HEK293 (cell line): ENCODE measurements at regions not wholly inside any gene's neighbourhood (a gene's known extent, or its start where the extent isn't known, plus 50 kb on each side); places are given as distances from the start of the nearest gene placed in this dataset.

Experiments
- CTCF ChIP-seq: fragments of 450-650 bp; formaldehyde crosslinking; IDR thresholded peaks from 2 replicates; pipeline ENCODE4 v1.5.1; 2016; ENCODE audit warnings: missing biosample characterization, missing genetic modification characterization
- PRDM6 ChIP-seq: fragments of 450-650 bp; formaldehyde crosslinking; IDR thresholded peaks from 2 replicates; pipeline ENCODE4 v1.5.1; 2017; ENCODE audit warnings: missing biosample characterization, missing genetic modification characterization
- REST ChIP-seq: fragments of 450-650 bp; formaldehyde crosslinking; IDR thresholded peaks from 2 replicates; pipeline ENCODE4 v1.5.1; 2016; ENCODE audit warnings: missing biosample characterization, missing genetic modification characterization
- ZBTB11 ChIP-seq: fragments of 450-650 bp; formaldehyde crosslinking; conservative IDR thresholded peaks from 2 replicates; pipeline ENCODE4 v1.5.1; 2016; ENCODE audit warnings: low read depth, missing biosample characterization, missing genetic modification characterization
- ZBTB7A ChIP-seq: fragments of 450-650 bp; formaldehyde crosslinking; IDR thresholded peaks from 2 replicates; pipeline ENCODE4 v1.5.1; 2016; ENCODE audit warnings: low read depth, missing biosample characterization, missing genetic modification characterization
- ZFP3 ChIP-seq: fragments of 450-650 bp; formaldehyde crosslinking; IDR thresholded peaks from 2 replicates; pipeline ENCODE4 v1.5.1; 2016; ENCODE audit warnings: low read depth, missing biosample characterization, missing genetic modification characterization
- ZNF10 ChIP-seq: fragments of 450-650 bp; formaldehyde crosslinking; IDR thresholded peaks from 2 replicates; pipeline ENCODE4 v1.5.1; 2017; ENCODE audit warnings: missing biosample characterization, missing genetic modification characterization
- ZNF416 ChIP-seq: fragments of 450-650 bp; formaldehyde crosslinking; IDR thresholded peaks from 2 replicates; pipeline ENCODE4 v1.5.1; 2016; ENCODE audit warnings: missing biosample characterization, missing genetic modification characterization
- ZSCAN30 ChIP-seq: fragments of 450-650 bp; IDR thresholded peaks from 2 replicates; pipeline ENCODE4 v1.5.1; 2018; ENCODE audit warnings: missing biosample characterization, mild to moderate bottlenecking, missing genetic modification characterization, moderate library complexity

GRCh38 chr7:24455813-24456525 is 117.3 kb upstream of the PALS2 start:
- TF ChIP-seq CTCF (tag by site-specific recombination): no peak
- no peak for TF ChIP-seq ZNF10 (tag by site-specific recombination)
- TF ChIP-seq PRDM6 (tag by site-specific recombination): no peak
- TF ChIP-seq ZBTB7A: no peak
- TF ChIP-seq ZNF416 (tag by site-specific recombination): no peak
- TF ChIP-seq ZFP3 (tag by site-specific recombination): no peak
- no peak for TF ChIP-seq ZSCAN30 (tag by site-specific recombination)
- no peak for TF ChIP-seq REST (tag by site-specific recombination)
- TF ChIP-seq ZBTB11 (tag by site-specific recombination): no peak
